HG03095 (cell line): ENCODE measurements at regions not wholly inside any gene's neighbourhood (a gene's known extent, or its start where the extent isn't known, plus 50 kb on each side); places are given as distances from the start of the nearest gene placed in this dataset.

Experiments
- ATAC-seq: cut with Tn5 transposase; IDR thresholded peaks from one replicate; pipeline ENCODE4 v1.9.1; 2021; ENCODE audit warnings: moderate library complexity; ENCODE audit not compliant: unreplicated experiment

GRCh38 chr3:194768586-194768985 lies 82.9 kb downstream of the FAM43A start:
- ATAC-seq = no peak

GRCh38 chr3:194769020-194769643 lies 83.4 kb downstream of the FAM43A start:
- peak; percentile 97 for ATAC-seq

- ATAC-seq = no peak
Measured at GRCh38 chr3:194772241-194773000, 86.7 kb downstream of the FAM43A start.

GRCh38 chr3:194773216-194773615 lies 87.5 kb downstream of the FAM43A start:
- ATAC-seq = no peak

- ATAC-seq = no peak
Measured at GRCh38 chr3:194773771-194774455, 88.2 kb downstream of the FAM43A start.

GRCh38 chr3:194775266-194775665 lies 89.6 kb downstream of the FAM43A start:
- ATAC-seq = no peak

GRCh38 chr3:194775731-194776130 lies 90.0 kb downstream of the FAM43A start:
- ATAC-seq = no peak

GRCh38 chr3:194777729-194778128 lies 92.0 kb downstream of the FAM43A start:
- ATAC-seq = no peak

- ATAC-seq = no peak
Measured at GRCh38 chr3:194779729-194780224, 94.1 kb downstream of the FAM43A start.

GRCh38 chr3:194780706-194781105 lies 95.0 kb downstream of the FAM43A start:
- ATAC-seq = no peak

- ATAC-seq = no peak
Measured at GRCh38 chr3:194781617-194782016, 95.9 kb downstream of the FAM43A start.

GRCh38 chr3:194782698-194783404 lies 97.2 kb downstream of the FAM43A start:
- no peak for ATAC-seq

GRCh38 chr3:194784361-194784760 lies 98.7 kb downstream of the FAM43A start:
- ATAC-seq = no peak

- ATAC-seq = no peak
Measured at GRCh38 chr3:194785315-194785714, 99.6 kb downstream of the FAM43A start.

GRCh38 chr3:194787072-194787471 lies 101.4 kb downstream of the FAM43A start:
- ATAC-seq = no peak

GRCh38 chr3:194787650-194788049 lies 102.0 kb downstream of the FAM43A start:
- no peak for ATAC-seq

- no peak for ATAC-seq
Measured at GRCh38 chr3:194792368-194792767, 106.7 kb downstream of the FAM43A start.

- ATAC-seq = no peak
Measured at GRCh38 chr3:194797555-194798250, 112.0 kb downstream of the FAM43A start.

GRCh38 chr3:194798486-194798885 lies 112.8 kb downstream of the FAM43A start:
- ATAC-seq = no peak

- no peak for ATAC-seq
Measured at GRCh38 chr3:194800002-194800401, 114.3 kb downstream of the FAM43A start.
